ENCODE measurements at regions not wholly inside any gene's neighbourhood (a gene's known extent, or its start where the extent isn't known, plus 50 kb on each side); places are given as distances from the start of the nearest gene placed in this dataset.
A peak's percentile ranks its signal among the peaks of the same experiment; 100 is the strongest.

DNA sequence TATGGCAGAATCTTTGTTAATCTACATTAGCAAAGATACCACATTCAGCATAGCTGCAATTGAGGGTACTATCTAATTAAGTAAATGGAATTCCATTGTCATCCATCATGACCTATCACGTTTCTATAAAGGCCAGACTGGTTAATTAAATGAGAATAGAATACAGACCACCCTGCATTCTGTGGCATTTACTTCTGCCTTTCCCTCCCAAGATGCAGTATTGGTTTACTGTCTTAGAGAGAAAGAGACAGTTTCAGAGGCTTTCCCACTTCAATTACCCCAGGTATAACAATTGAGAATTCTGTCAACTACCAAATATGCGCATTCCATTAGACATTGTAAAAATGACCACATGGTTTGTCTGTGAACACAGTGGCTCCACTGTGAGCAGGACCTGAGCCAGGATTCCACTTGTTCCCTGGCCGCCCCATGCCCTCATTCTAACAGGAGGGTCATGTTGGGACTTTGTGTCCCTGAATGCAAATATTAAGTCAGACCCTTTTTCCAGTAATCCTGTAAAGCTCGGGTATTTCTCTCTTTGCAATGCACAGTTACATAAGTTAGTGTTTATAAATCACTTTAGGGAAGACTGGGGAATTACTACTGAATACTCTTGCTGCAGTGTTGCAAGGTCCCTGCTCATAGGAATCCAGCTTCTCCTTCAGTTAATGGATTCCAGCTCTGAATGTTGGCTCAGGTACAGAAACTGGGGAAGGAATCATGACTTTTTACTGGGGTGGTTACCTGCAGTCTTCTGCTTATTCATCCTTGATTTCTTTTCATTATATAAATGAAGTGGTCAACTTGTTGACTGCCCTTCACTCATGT is 261.0 kb downstream of the PDGFC start:
- no peak for DNase-seq

DNA sequence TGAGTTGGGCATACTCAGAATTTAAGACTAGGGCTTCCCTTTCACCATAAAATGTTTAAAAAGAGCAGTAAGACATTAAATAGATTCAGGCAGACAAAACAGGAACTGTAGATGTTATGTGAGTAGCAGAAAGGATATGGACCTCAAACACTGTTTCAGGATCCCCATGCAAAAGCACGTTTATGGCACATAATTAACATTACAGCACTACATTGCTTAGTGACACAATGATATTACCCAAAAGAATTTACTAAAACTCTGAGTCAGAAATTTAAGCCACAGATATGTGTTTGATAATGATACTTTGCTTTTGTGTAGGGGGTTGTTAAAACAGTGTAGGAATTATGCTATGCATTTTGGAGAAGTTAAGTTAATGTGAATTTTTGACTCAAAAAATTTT is 266.3 kb downstream of the PDGFC start:
- no peak for DNase-seq

DNA sequence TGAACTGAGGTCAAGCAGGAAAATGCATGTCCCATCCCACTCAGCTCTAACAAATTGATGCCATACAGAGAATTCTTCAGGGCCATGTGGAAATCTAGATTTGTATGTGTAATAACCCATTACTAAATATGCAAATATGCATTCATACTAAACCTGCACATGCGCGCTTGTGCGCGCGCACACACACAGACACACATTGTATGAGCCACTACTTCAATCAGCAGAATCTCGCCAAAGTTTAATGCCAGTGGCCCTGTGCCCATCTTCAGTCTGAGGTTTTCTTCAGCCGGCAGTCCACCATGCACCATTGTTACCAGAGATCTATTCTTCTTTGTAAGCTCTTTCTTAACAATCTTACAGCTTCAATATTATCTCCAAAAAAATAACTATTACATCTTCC is 276.4 kb downstream of the PDGFC start:
- no peak for DNase-seq

GRCh38 chr4:156694413-156694812 is 277.2 kb downstream of the PDGFC start:
- no peak for DNase-seq

- no peak for DNase-seq
Measured at GRCh38 chr4:156693557-156693956, 278.0 kb downstream of the PDGFC start.

- DNase-seq, result no peak
Measured at GRCh38 chr4:156692016-156692415, 279.6 kb downstream of the PDGFC start.

- DNase-seq, result no peak
Measured at GRCh38 chr4:156690572-156690971, 281.0 kb downstream of the PDGFC start.

DNA sequence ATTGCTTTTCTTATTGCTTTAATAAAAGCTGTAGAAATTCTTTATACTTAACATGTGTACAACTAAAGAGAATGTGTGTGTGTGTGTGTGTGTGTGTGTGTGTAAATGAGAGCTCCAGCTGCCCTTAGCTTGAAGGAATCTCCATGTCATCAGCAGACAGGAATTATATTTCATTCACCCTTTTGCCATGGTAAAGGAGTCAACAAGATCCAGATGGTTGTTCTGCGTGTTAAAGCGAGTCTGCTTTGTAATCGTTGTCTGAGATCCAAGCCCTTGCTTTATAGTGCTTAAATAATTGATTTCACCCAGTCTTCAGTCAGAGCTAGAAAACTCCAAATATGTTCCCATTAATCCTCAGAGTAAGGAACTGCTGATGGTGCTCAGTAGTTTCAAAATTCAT is 285.5 kb downstream of the PDGFC start:
- no peak for DNase-seq

- DNase-seq, result no peak
Measured at GRCh38 chr4:156685308-156685707, 286.3 kb downstream of the PDGFC start.

- no peak for DNase-seq
Measured at GRCh38 chr4:156677656-156678055, 293.9 kb downstream of the PDGFC start.

DNA sequence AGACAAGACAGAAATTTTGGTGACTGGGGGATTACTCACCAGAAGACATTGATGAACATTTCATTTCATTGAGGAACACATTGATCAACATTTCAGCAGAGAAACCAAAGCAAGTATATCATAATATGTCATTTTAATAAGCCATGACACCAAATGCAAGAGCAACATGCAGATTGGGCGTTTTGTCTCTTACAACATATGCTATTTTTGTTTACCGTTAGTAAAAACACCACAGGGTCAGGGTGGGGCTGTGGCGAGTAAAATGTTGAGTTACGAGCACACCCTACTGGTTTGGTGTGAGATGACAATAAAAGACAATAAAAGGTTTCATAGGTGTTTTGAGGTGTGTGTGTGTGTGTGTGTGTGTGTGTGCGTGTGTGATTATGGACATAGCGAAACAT is 294.5 kb downstream of the PDGFC start:
- peak; percentile 24 for DNase-seq

- no peak for DNase-seq
Measured at GRCh38 chr4:156676116-156676851, 295.3 kb downstream of the PDGFC start.

DNA sequence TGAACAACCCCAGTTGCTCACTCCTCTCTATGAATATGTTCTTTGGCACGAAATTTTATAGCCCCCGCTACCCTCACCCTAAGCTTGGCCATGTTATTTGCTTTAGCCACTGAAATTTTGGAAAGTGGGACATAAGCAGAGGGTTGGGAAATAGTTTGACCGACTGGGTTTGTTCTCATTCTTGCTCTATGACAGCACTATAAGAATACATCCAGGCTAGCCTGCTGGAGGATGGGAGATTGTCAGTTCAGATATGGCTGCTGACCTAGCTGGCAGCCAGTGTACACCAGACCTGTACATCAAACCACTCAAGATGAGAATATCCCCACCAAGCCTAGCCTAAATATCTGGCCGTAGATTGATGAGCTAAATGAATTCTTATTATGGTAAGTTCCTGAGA is 298.1 kb downstream of the PDGFC start:
- DNase-seq, result no peak

GRCh38 chr4:156672492-156673305 is 298.9 kb downstream of the PDGFC start:
- no peak for DNase-seq

- DNase-seq, result no peak
Measured at GRCh38 chr4:156665780-156666366, 305.7 kb downstream of the PDGFC start.

- DNase-seq, result no peak
Measured at GRCh38 chr4:156663663-156664062, 307.9 kb downstream of the PDGFC start.

GRCh38 chr4:156662921-156663320 is 308.7 kb downstream of the PDGFC start:
- DNase-seq, result no peak

- DNase-seq, result no peak
Measured at GRCh38 chr4:156661555-156661954, 310.0 kb downstream of the PDGFC start.

DNA sequence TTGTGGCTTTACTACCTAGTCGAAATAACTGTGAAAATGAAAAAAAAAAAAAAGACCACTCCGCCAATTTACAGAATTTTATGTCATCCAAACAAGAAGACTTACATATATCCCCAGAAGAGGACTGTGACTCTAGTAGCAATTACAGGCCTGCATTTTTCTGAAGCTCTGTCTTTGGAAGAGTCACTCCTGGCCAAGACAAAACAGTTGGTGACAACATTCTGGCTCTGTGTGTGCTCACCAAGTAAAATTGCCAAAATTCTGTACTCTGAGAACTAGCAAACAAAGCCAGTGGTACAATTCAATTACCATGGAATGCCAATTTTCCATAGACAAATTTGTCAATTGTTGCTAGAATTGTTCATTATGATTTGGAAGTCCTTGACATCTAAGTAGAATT is 311.1 kb downstream of the PDGFC start:
- no peak for DNase-seq

- DNase-seq, result no peak
Measured at GRCh38 chr4:156659983-156660382, 311.6 kb downstream of the PDGFC start.

DNA sequence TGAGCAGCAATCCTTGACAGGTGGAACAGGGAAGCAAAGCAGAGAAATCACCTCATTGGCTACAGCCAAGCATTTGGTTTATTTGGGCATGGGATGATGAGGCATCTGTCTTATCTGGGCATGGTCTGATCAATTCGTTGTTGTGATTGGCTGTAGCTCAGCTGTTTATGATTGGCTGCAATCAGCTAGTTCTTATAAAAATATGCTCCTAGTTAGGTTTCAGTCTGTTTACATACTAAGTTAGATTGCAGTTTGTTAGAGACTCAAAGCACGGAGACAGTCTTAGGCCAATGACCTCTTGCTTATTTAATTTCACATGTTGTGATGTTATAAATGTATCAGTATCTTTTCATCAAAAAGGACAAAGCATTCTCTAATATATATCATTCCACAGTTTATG is 312.0 kb downstream of the PDGFC start:
- no peak for DNase-seq

DNA sequence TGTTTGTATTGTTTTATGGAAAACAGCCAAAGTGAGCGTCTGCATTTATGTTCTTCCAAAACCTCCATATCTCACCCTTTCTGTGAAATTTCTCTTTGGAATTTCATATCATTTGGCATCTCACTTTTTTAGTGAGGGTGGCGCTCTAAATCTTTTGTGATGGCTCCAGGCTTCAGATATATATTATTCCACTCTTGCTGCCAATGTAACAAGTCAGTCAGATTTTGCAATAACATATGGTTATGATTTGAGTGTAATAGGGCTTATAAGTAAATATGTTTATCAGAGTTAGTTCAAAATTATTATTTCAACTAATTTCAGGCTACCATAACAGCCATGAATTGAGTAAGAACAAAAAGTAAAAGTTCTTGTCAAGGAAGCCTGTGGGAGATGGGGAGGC is 314.7 kb downstream of the PDGFC start:
- DNase-seq, result no peak

DNA sequence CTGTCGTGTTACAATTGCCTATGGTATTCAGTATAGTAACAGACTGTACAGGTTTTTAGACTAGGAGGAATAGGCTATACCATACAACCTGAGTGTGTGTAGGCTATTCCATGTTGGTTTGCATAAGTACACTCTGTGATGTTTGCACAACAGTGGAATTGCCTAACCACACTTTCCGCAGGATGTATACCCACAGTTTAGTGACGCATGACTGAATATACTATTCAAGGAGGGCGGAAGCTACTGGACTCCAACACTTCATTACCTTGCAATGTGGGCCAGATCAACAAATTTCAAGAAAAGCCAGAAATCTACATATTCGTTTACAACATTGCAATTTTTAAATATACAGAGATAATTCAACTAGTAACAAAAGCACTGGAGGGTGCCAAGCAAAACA is 317.2 kb downstream of the PDGFC start:
- no peak for DNase-seq
